ENCODE measurements at regions not wholly inside any gene's neighbourhood (a gene's known extent, or its start where the extent isn't known, plus 50 kb on each side); places are given as distances from the start of the nearest gene placed in this dataset.

DNA sequence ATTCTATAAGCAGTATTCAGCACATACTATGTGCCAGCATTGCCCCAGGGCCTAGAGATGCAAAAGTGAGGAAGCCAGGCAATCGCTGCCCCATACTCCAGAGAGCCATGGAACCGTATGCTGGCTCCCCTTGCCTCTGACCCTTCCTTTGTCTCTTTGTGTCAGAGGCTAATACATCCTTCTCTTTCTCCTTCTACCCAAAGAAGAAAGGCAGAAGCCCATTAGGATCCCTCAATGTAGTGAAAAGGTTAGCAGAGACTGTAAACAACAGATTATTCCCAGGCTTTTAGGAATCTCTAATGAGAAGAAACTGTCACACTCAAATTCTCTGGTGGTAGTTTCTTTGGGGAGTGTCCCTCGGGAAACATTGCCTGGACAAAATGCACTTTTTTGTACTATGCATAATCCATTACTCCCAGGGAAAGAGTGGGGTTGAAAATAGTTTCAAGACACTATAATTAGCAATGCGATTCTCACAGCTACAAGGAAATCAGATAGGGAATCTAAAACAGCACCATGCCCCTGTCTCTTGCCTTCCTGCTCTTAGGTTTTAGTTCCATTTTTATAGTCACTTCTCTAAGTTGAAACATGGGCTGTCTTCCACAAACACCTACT lies 325.2 kb upstream of the CNR1 start:
- TF ChIP-seq, protein P1, sequence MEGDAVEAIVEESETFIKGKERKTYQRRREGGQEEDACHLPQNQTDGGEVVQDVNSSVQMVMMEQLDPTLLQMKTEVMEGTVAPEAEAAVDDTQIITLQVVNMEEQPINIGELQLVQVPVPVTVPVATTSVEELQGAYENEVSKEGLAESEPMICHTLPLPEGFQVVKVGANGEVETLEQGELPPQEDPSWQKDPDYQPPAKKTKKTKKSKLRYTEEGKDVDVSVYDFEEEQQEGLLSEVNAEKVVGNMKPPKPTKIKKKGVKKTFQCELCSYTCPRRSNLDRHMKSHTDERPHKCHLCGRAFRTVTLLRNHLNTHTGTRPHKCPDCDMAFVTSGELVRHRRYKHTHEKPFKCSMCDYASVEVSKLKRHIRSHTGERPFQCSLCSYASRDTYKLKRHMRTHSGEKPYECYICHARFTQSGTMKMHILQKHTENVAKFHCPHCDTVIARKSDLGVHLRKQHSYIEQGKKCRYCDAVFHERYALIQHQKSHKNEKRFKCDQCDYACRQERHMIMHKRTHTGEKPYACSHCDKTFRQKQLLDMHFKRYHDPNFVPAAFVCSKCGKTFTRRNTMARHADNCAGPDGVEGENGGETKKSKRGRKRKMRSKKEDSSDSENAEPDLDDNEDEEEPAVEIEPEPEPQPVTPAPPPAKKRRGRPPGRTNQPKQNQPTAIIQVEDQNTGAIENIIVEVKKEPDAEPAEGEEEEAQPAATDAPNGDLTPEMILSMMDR (IDR thresholded peaks at IDR 0.05): no peak
- no peak for TF ChIP-seq EZH2 (IDR thresholded peaks at IDR 0.05; ENCODE audit: borderline replicate concordance, insufficient read depth, low read depth, low read length, poor library complexity, severe bottlenecking)

All from B cell (primary cell).